CD4-positive, alpha-beta memory T cell (primary cell): ENCODE measurements at regions not wholly inside any gene's neighbourhood (a gene's known extent, or its start where the extent isn't known, plus 50 kb on each side); places are given as distances from the start of the nearest gene placed in this dataset.

Experiments used
- CTCF ChIA-PET: fragments of 350-600 bp; sonication (Branson Sonifier 250); formaldehyde crosslinking; loops from one replicate; lab custom pipeline; 2021; ENCODE audit warnings: inconsistent platforms; ENCODE audit not compliant: partially characterized antibody; lab: Charles Lee
- POLR2A ChIA-PET: fragments of 350-600 bp; sonication (Branson Sonifier 250); formaldehyde crosslinking; loops from one replicate; lab custom pipeline; 2021; ENCODE audit not compliant: partially characterized antibody; lab: Charles Lee
- DNase-seq, 5 donors: peaks; one replicate each; pipeline versions ENCODE4 v3.0.0 to v3.0.0-alpha.2; 2020 to 2022; ENCODE audit warnings: mixed read lengths in 1 of 5
- H3K27ac ChIP-seq: one replicate; pipeline ENCODE4 v1.7.0; 2013; ENCODE audit warnings: low read depth, low read length
- H3K27me3 ChIP-seq: 2 replicates; pipeline ENCODE4 v1.7.0; 2013; ENCODE audit warnings: mild to moderate bottlenecking, low read length, moderate library complexity; ENCODE audit not compliant: insufficient read depth
- H3K36me3 ChIP-seq: 2 replicates; pipeline ENCODE4 v1.7.0; 2013; ENCODE audit warnings: mild to moderate bottlenecking, low read length, moderate library complexity; ENCODE audit not compliant: insufficient read depth
- H3K4me1 ChIP-seq: 2 replicates; pipeline ENCODE4 v1.7.0; 2013; ENCODE audit warnings: mild to moderate bottlenecking, low read length, moderate library complexity; ENCODE audit not compliant: insufficient read depth
- H3K4me3 ChIP-seq, 2 donors: one replicate each; pipeline ENCODE4 v1.7.0; 2013; ENCODE audit warnings: low read length in 2 of 2, mild to moderate bottlenecking in 1 of 2
- H3K9me3 ChIP-seq, 2 donors: one replicate each; pipeline ENCODE4 v1.7.0; 2013; ENCODE audit warnings: low read length in 2 of 2, control low read depth in 1 of 2; ENCODE audit not compliant: control insufficient read depth in 1 of 2
- H3K27ac Mint-ChIP-seq, 7 donors: one replicate each; pipeline ENCODE4 v1.8.0; 2020 to 2021; ENCODE audit warnings: mixed read lengths in 7 of 7, mild to moderate bottlenecking in 6 of 7, inconsistent platforms in 3 of 7, moderate library complexity in 3 of 7
- H3K27me3 Mint-ChIP-seq, 2 donors: one replicate each; pipeline ENCODE4 v1.8.0; 2020 to 2021; ENCODE audit warnings: mixed read lengths in 2 of 2
- H3K36me3 Mint-ChIP-seq, 2 donors: one replicate each; pipeline ENCODE4 v1.8.0; 2020 to 2021; ENCODE audit warnings: mixed read lengths in 2 of 2, inconsistent platforms in 1 of 2, mild to moderate bottlenecking in 1 of 2
- H3K4me1 Mint-ChIP-seq, 4 donors: one replicate each; pipeline ENCODE4 v1.8.0; 2020 to 2021; ENCODE audit warnings: mixed read lengths in 4 of 4, mild to moderate bottlenecking in 1 of 4
- H3K4me3 Mint-ChIP-seq, 8 donors: one replicate each; pipeline ENCODE4 v1.8.0; 2020 to 2021; ENCODE audit warnings: mixed read lengths in 8 of 8, mild to moderate bottlenecking in 7 of 8, moderate library complexity in 6 of 8, inconsistent platforms in 3 of 8
- H3K9me3 Mint-ChIP-seq, 8 donors: one replicate each; pipeline ENCODE4 v1.8.0; 2020 to 2021; ENCODE audit warnings: mixed read lengths in 8 of 8, mild to moderate bottlenecking in 5 of 8, inconsistent platforms in 3 of 8, moderate library complexity in 1 of 8
- intact Hi-C: fragments of 100-400 bp; cut with micrococcal nuclease; formaldehyde crosslinking; loops from one replicate; pipeline ENCODE4 v1.15.1; 2023

- ChIA-PET CTCF (no interaction called here), POLR2A (no interaction called here)
- Histone ChIP-seq H3K9me3 (no peaks in the 10 kb centered on the region), H3K4me3 (no peak overlapping the region), H3K27ac (no peak overlapping the region), H3K27me3 (no peaks in the 10 kb centered on the region), H3K4me1 (no peaks in the 10 kb centered on the region), H3K36me3 (no peaks in the 10 kb centered on the region)
- no peak for DNase-seq
- Mint-ChIP-seq H3K9me3 (peaks cover 0 to 2% (median 0%) of the 10 kb centered on the region in 8 donors), H3K36me3 (no peaks in the 10 kb centered on the region), H3K27me3 (peaks cover 2 to 5% of the 10 kb centered on the region in 2 donors), H3K27ac (no peak overlapping the region), H3K4me3 (no peak overlapping the region), H3K4me1 (no peaks in the 10 kb centered on the region)
- intact Hi-C loops: no loop called here
Measured at GRCh38 chr1:162982364-162982763, 86.8 kb upstream of the RGS4 start.

DNA sequence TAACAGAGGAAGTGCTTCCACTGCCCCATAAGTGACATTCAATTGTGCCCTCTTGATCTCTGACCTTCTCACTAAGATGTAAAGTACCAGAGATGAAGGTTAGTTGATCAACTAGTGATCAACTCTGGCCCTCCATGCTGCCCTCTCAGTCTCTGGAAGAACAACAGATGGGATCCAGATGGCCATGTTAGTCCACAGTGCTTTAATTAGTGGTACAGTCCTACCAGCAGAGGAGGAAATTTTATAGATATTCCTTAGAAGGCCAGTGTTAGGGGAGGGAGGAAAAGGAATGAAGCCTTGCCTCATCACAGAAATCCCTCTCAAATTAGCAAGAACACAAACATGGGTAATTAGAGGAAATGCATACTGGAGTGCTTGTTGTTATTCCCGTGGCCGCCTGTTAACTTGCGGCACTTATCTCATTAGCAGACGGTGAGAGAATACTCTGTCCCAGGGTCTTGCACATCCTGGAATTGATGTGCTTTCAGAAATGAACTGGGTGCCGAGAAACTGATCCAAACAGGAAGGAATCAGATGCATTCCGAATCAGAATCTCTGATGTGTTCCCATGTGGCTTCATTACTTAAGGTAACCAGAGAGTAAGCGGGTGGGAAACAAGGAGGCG lies 91.1 kb upstream of the RGS4 start:
- H3K9me3 ChIP-seq: no peaks in the 10 kb centered on the region
- no peak for DNase-seq
- H3K27ac Mint-ChIP-seq: no peak overlapping the region
- H3K9me3 Mint-ChIP-seq: peaks cover 0 to 2% (median 0%) of the 10 kb centered on the region in 8 donors
- H3K27ac ChIP-seq: no peak overlapping the region
- H3K27me3 ChIP-seq: no peaks in the 10 kb centered on the region
- ChIA-PET CTCF (no interaction called here), POLR2A (no interaction called here)
- H3K4me1 ChIP-seq: no peaks in the 10 kb centered on the region
- no peak overlapping the region for H3K4me3 Mint-ChIP-seq
- no peaks in the 10 kb centered on the region for H3K36me3 Mint-ChIP-seq
- H3K36me3 ChIP-seq: no peaks in the 10 kb centered on the region
- H3K4me3 ChIP-seq: no peak overlapping the region
- H3K27me3 Mint-ChIP-seq: peaks cover 2 to 3% of the 10 kb centered on the region in 2 donors
- no peaks in the 10 kb centered on the region for H3K4me1 Mint-ChIP-seq
- intact Hi-C loops: no loop called here

DNA sequence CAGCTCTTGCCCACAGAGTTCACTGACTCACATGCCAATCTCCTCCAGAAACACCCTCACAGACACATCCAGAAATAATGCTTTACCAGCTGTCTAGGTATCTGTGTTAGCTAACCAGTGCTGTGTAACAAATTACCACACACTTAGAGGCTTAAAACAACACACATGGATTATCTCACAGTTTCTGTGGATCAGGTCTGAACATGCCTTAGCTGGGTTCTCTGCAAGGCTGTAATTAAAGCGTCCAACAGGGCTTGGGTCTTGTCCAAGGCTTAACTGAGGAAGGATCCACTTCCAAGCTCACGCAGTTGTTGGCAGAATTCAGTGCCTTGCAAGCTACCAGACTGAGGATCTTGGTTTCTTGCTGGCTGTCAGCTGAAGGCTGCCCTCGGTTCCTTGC lies 92.5 kb upstream of the RGS4 start:
- no peaks in the 10 kb centered on the region for H3K4me1 Mint-ChIP-seq
- no peaks in the 10 kb centered on the region for H3K36me3 Mint-ChIP-seq
- Histone ChIP-seq H3K36me3 (no peaks in the 10 kb centered on the region), H3K27me3 (no peaks in the 10 kb centered on the region), H3K9me3 (no peaks in the 10 kb centered on the region), H3K27ac (no peak overlapping the region), H3K4me1 (no peaks in the 10 kb centered on the region), H3K4me3 (no peak overlapping the region)
- H3K27ac Mint-ChIP-seq: no peak overlapping the region
- H3K4me3 Mint-ChIP-seq: no peak overlapping the region
- DNase-seq: no peak
- intact Hi-C loops: no loop called here
- peaks cover 0 to 3% (median 0%) of the 10 kb centered on the region in 8 donors for H3K9me3 Mint-ChIP-seq
- H3K27me3 Mint-ChIP-seq: peaks cover 0 to 5% of the 10 kb centered on the region in 2 donors
- POLR2A ChIA-PET: no interaction called here
- CTCF ChIA-PET: interaction anchor here (1.3 kb wide), 1 partner anchor 9 kb away, joined by 4 read pairs; no protein-coding TSS in a partner anchor

DNA sequence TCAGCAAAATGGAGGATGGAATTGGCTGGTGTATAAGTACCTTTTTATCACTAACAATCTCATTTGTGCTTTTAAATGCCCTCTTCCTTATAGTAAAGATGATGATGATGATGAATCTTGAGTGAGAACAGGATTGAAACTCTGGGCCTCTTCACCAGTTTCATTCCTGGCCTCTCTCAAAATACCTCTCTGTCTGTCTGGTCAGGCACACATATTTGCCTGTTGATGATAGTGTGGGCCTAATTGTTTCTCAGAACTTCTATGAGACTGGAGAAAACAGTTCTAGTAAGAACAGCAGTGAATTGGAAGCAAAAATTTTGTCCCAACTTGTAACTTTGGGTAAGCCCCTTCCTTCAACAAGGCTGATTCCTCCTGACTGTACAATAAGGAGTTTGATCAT lies 94.4 kb upstream of the RGS4 start:
- H3K27ac ChIP-seq: no peak overlapping the region
- CTCF ChIA-PET: no interaction called here
- H3K4me3 Mint-ChIP-seq: no peak overlapping the region
- no peak for DNase-seq
- intact Hi-C loops: no loop called here
- H3K36me3 ChIP-seq: no peaks in the 10 kb centered on the region
- no peaks in the 10 kb centered on the region for H3K9me3 ChIP-seq
- no peak overlapping the region for H3K27ac Mint-ChIP-seq
- no peaks in the 10 kb centered on the region for H3K36me3 Mint-ChIP-seq
- POLR2A ChIA-PET: no interaction called here
- H3K27me3 Mint-ChIP-seq: peaks cover 2 to 4% of the 10 kb centered on the region in 2 donors
- H3K4me1 Mint-ChIP-seq: no peaks in the 10 kb centered on the region
- H3K4me3 ChIP-seq: no peak overlapping the region
- peaks cover 0 to 3% (median 0%) of the 10 kb centered on the region in 8 donors for H3K9me3 Mint-ChIP-seq
- H3K27me3 ChIP-seq: no peaks in the 10 kb centered on the region
- no peaks in the 10 kb centered on the region for H3K4me1 ChIP-seq

- POLR2A ChIA-PET: no interaction called here
- peaks cover 0 to 3% (median 0%) of the 10 kb centered on the region in 8 donors for H3K9me3 Mint-ChIP-seq
Measured at GRCh38 chr1:162973381-162973795, 95.8 kb upstream of the RGS4 start.

DNA sequence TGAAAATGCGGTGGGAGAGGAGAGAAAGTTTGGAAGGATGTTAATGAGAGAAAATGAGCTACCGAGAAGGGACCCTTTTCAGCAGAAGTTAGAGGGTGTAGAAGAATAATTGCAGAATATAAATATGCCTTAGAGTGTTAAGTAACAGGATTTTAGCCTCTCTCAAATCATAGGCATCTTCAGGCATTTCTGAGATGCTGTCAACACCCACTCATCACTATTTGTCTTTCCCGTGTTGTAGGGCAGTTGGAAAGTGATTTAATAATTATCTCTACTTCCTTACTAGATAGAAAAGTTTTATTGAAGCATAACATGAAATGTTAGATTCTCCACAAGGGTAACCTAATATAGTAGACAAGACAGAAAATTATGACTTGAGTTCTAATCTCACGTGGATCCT lies 96.4 kb upstream of the RGS4 start:
- CTCF ChIA-PET: interaction anchor here (1.4 kb wide), 1 partner anchor 12 kb away, joined by 3 read pairs; no protein-coding TSS in a partner anchor
- intact Hi-C loops: no loop called here

More at GRCh38 chr1:162973381-162973795, 95.8 kb upstream of the RGS4 start:
- no peak overlapping the region for H3K27ac Mint-ChIP-seq
- Histone ChIP-seq H3K4me3 (no peak overlapping the region), H3K27ac (no peak overlapping the region), H3K9me3 (no peaks in the 10 kb centered on the region), H3K36me3 (no peaks in the 10 kb centered on the region), H3K27me3 (no peaks in the 10 kb centered on the region), H3K4me1 (no peaks in the 10 kb centered on the region)
- no peaks in the 10 kb centered on the region for H3K4me1 Mint-ChIP-seq
- H3K4me3 Mint-ChIP-seq: no peak overlapping the region
- H3K36me3 Mint-ChIP-seq: no peaks in the 10 kb centered on the region
- DNase-seq: no peak
- intact Hi-C loops: no loop called here
- CTCF ChIA-PET: interaction anchor here (1.4 kb wide), 1 partner anchor 12 kb away, joined by 3 read pairs; no protein-coding TSS in a partner anchor
- H3K27me3 Mint-ChIP-seq: peaks cover 4% of the 10 kb centered on the region in 2 donors

GRCh38 chr1:162970021-162970420 lies 99.1 kb upstream of the RGS4 start:
- H3K9me3 Mint-ChIP-seq: peaks cover 0 to 3% (median 0%) of the 10 kb centered on the region in 8 donors
- CTCF ChIA-PET: no interaction called here
- no peak overlapping the region for H3K4me3 Mint-ChIP-seq
- H3K36me3 ChIP-seq: no peaks in the 10 kb centered on the region
- intact Hi-C loops: no loop called here
- no peaks in the 10 kb centered on the region for H3K4me1 ChIP-seq
- POLR2A ChIA-PET: no interaction called here
- no peaks in the 10 kb centered on the region for H3K27me3 ChIP-seq
- H3K27me3 Mint-ChIP-seq: peaks cover 4% of the 10 kb centered on the region in 2 donors
- no peak for DNase-seq
- H3K4me1 Mint-ChIP-seq: no peaks in the 10 kb centered on the region
- H3K36me3 Mint-ChIP-seq: no peaks in the 10 kb centered on the region
- H3K4me3 ChIP-seq: no peak overlapping the region
- no peak overlapping the region for H3K27ac ChIP-seq
- no peak overlapping the region for H3K27ac Mint-ChIP-seq
- no peaks in the 10 kb centered on the region for H3K9me3 ChIP-seq

More for the DNA sequence above, 96.4 kb upstream of the RGS4 start:
- peaks cover 4% of the 10 kb centered on the region in 2 donors for H3K27me3 Mint-ChIP-seq
- H3K27ac Mint-ChIP-seq: no peak overlapping the region
- no peaks in the 10 kb centered on the region for H3K27me3 ChIP-seq
- no peaks in the 10 kb centered on the region for H3K36me3 ChIP-seq
- H3K4me3 ChIP-seq: no peak overlapping the region
- no peak overlapping the region for H3K4me3 Mint-ChIP-seq
- no peak for DNase-seq
- H3K36me3 Mint-ChIP-seq: no peaks in the 10 kb centered on the region
- POLR2A ChIA-PET: no interaction called here
- no peaks in the 10 kb centered on the region for H3K9me3 ChIP-seq
- peaks cover 0 to 3% (median 0%) of the 10 kb centered on the region in 8 donors for H3K9me3 Mint-ChIP-seq
- no peaks in the 10 kb centered on the region for H3K4me1 ChIP-seq
- H3K4me1 Mint-ChIP-seq: no peaks in the 10 kb centered on the region
- H3K27ac ChIP-seq: no peak overlapping the region
